HG02938 (cell line): ENCODE measurements at regions not wholly inside any gene's neighbourhood (a gene's known extent, or its start where the extent isn't known, plus 50 kb on each side); places are given as distances from the start of the nearest gene placed in this dataset.
A peak's percentile ranks its signal among the peaks of the same experiment; 100 is the strongest.

Experiments
- ATAC-seq: cut with Tn5 transposase; IDR thresholded peaks from one replicate; pipeline ENCODE4 v1.9.1; 2021; ENCODE audit warnings: mild to moderate bottlenecking, moderate library complexity; ENCODE audit not compliant: unreplicated experiment

- ATAC-seq: no peak
These were observed 257.7 kb downstream of the TDRD15 start for GRCh38 chr2:21381421-21381820.

GRCh38 chr2:21382701-21383520 lies 259.1 kb downstream of the TDRD15 start:
- ATAC-seq: no peak

GRCh38 chr2:21386666-21387065 lies 262.9 kb downstream of the TDRD15 start:
- no peak for ATAC-seq

GRCh38 chr2:21392649-21393048 lies 268.9 kb downstream of the TDRD15 start:
- ATAC-seq: no peak

GRCh38 chr2:21393173-21393572 lies 269.4 kb downstream of the TDRD15 start:
- ATAC-seq: no peak

GRCh38 chr2:21395366-21395765 lies 271.6 kb downstream of the TDRD15 start:
- no peak for ATAC-seq

GRCh38 chr2:21396252-21396651 lies 272.5 kb downstream of the TDRD15 start:
- no peak for ATAC-seq

GRCh38 chr2:21401022-21401698 lies 277.4 kb downstream of the TDRD15 start:
- ATAC-seq: no peak

- no peak for ATAC-seq
These were observed 280.4 kb downstream of the TDRD15 start for GRCh38 chr2:21404137-21404536.

- no peak for ATAC-seq
These were observed 281.3 kb downstream of the TDRD15 start for GRCh38 chr2:21404827-21405625.

- ATAC-seq: no peak
These were observed 282.6 kb downstream of the TDRD15 start for GRCh38 chr2:21406386-21406785.

GRCh38 chr2:21406911-21407310 lies 283.1 kb downstream of the TDRD15 start:
- ATAC-seq: no peak

GRCh38 chr2:21407851-21408250 lies 284.1 kb downstream of the TDRD15 start:
- ATAC-seq: no peak

GRCh38 chr2:21411741-21412140 lies 288.0 kb downstream of the TDRD15 start:
- ATAC-seq: no peak

- no peak for ATAC-seq
These were observed 289.2 kb downstream of the TDRD15 start for GRCh38 chr2:21412944-21413443.

GRCh38 chr2:21415234-21415633 lies 291.5 kb downstream of the TDRD15 start:
- ATAC-seq: no peak

- no peak for ATAC-seq
These were observed 292.5 kb downstream of the TDRD15 start for GRCh38 chr2:21416226-21416625.

GRCh38 chr2:21418456-21418855 lies 294.7 kb downstream of the TDRD15 start:
- no peak for ATAC-seq

- ATAC-seq: no peak
These were observed 297.0 kb downstream of the TDRD15 start for GRCh38 chr2:21420553-21421335.

GRCh38 chr2:21422050-21422449 lies 298.3 kb downstream of the TDRD15 start:
- peak; percentile 54 for ATAC-seq
